ENCODE measurements at regions not wholly inside any gene's neighbourhood (a gene's known extent, or its start where the extent isn't known, plus 50 kb on each side); places are given as distances from the start of the nearest gene placed in this dataset.

DNA sequence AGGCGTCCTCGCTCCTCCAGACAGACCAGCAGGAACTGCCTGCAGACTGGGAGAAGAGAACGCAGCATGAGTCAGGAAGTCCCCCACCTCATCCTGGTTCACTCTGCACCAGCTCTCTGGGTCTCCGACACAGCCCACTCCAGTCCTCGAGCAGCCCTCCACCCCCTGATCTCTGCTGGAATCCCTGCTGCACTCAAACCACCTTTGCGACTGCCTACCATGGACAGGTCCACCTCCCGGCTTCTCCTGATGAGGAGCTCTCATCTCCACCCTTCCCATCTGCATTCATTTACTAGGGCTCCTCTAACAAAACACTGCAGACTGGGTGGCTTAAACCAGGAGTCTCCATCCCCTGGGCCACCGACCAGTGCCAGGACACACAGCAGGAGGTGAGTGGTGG, 202.3 kb upstream of the IGF1R start:
- no TSS peak for BruUV-seq (replicated peaks)
- intact Hi-C loops (cut with micrococcal nuclease; ENCODE audit: unreplicated experiment), result loop anchor here (10.0 kb wide), 1 partner anchor 359 kb away; no protein-coding TSS in a partner anchor
- no peak for DNase-seq
- CTCF ChIA-PET, result interaction anchor here (0.5 to 0.6 kb wide), 2 partner anchors 556 to 594 kb away, joined by 3 read pairs; no protein-coding TSS in a partner anchor
- TF ChIP-seq, protein P1, sequence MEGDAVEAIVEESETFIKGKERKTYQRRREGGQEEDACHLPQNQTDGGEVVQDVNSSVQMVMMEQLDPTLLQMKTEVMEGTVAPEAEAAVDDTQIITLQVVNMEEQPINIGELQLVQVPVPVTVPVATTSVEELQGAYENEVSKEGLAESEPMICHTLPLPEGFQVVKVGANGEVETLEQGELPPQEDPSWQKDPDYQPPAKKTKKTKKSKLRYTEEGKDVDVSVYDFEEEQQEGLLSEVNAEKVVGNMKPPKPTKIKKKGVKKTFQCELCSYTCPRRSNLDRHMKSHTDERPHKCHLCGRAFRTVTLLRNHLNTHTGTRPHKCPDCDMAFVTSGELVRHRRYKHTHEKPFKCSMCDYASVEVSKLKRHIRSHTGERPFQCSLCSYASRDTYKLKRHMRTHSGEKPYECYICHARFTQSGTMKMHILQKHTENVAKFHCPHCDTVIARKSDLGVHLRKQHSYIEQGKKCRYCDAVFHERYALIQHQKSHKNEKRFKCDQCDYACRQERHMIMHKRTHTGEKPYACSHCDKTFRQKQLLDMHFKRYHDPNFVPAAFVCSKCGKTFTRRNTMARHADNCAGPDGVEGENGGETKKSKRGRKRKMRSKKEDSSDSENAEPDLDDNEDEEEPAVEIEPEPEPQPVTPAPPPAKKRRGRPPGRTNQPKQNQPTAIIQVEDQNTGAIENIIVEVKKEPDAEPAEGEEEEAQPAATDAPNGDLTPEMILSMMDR (IDR thresholded peaks at IDR 0.05; ENCODE audit: unreplicated experiment), result no peak
- H3K36me3 Mint-ChIP-seq (ENCODE audit: insufficient read depth, unreplicated experiment), result no peaks in the 10 kb centered on the region
- H3K4me3 Mint-ChIP-seq (ENCODE audit: low read depth, unreplicated experiment), result no peak overlapping the region
- no peaks in the 10 kb centered on the region for H3K9me3 Mint-ChIP-seq (ENCODE audit: low read depth, unreplicated experiment)
- peaks cover 20% of the 10 kb centered on the region for H3K4me1 Mint-ChIP-seq (ENCODE audit: low read depth, unreplicated experiment)
- peaks cover 72% of the 10 kb centered on the region for H3K27me3 Mint-ChIP-seq (ENCODE audit: unreplicated experiment)
- no peak overlapping the region for H3K27ac Mint-ChIP-seq (ENCODE audit: unreplicated experiment)

- Mint-ChIP-seq H3K36me3 (ENCODE audit: insufficient read depth, unreplicated experiment) (no peaks in the 10 kb centered on the region), H3K27me3 (ENCODE audit: unreplicated experiment) (peaks cover 77% of the 10 kb centered on the region), H3K4me3 (ENCODE audit: low read depth, unreplicated experiment) (no peak overlapping the region), H3K4me1 (ENCODE audit: low read depth, unreplicated experiment) (peaks cover 19% of the 10 kb centered on the region), H3K27ac (ENCODE audit: unreplicated experiment) (no peak overlapping the region), H3K9me3 (ENCODE audit: low read depth, unreplicated experiment) (no peaks in the 10 kb centered on the region)
- BruUV-seq (replicated peaks), result no TSS peak
- CTCF ChIA-PET, result no interaction called here
- TF ChIP-seq, protein P1 (IDR thresholded peaks at IDR 0.05; ENCODE audit: unreplicated experiment), result no peak
- DNase-seq, result no peak
- intact Hi-C loops (cut with micrococcal nuclease; ENCODE audit: unreplicated experiment), result loop anchor here (10.0 kb wide), 1 partner anchor 358 kb away; no protein-coding TSS in a partner anchor
Measured at GRCh38 chr15:98447069-98447468, 201.3 kb upstream of the IGF1R start.

- Mint-ChIP-seq H3K27ac (ENCODE audit: unreplicated experiment) (no peak overlapping the region), H3K9me3 (ENCODE audit: low read depth, unreplicated experiment) (no peaks in the 10 kb centered on the region), H3K36me3 (ENCODE audit: insufficient read depth, unreplicated experiment) (no peaks in the 10 kb centered on the region), H3K27me3 (ENCODE audit: unreplicated experiment) (peaks cover 53% of the 10 kb centered on the region), H3K4me1 (ENCODE audit: low read depth, unreplicated experiment) (no peaks in the 10 kb centered on the region), H3K4me3 (ENCODE audit: low read depth, unreplicated experiment) (no peak overlapping the region)
- no peak for DNase-seq
- TF ChIP-seq, protein P1 (IDR thresholded peaks at IDR 0.05; ENCODE audit: unreplicated experiment), result no peak
- intact Hi-C loops (cut with micrococcal nuclease; ENCODE audit: unreplicated experiment), result no loop called here
- CTCF ChIA-PET, result no interaction called here
- BruUV-seq (replicated peaks), result no TSS peak
Measured at GRCh38 chr15:98451236-98451635, 197.1 kb upstream of the IGF1R start.

- Mint-ChIP-seq H3K9me3 (ENCODE audit: low read depth, unreplicated experiment) (no peaks in the 10 kb centered on the region), H3K36me3 (ENCODE audit: insufficient read depth, unreplicated experiment) (no peaks in the 10 kb centered on the region), H3K4me3 (ENCODE audit: low read depth, unreplicated experiment) (no peak overlapping the region), H3K27me3 (ENCODE audit: unreplicated experiment) (peaks cover 43% of the 10 kb centered on the region), H3K4me1 (ENCODE audit: low read depth, unreplicated experiment) (no peaks in the 10 kb centered on the region), H3K27ac (ENCODE audit: unreplicated experiment) (no peak overlapping the region)
- CTCF ChIA-PET, result no interaction called here
- no TSS peak for BruUV-seq (replicated peaks)
- intact Hi-C loops (cut with micrococcal nuclease; ENCODE audit: unreplicated experiment), result no loop called here
- no peak for DNase-seq
- TF ChIP-seq, protein P1 (IDR thresholded peaks at IDR 0.05; ENCODE audit: unreplicated experiment), result no peak
Measured at GRCh38 chr15:98452238-98452637, 196.1 kb upstream of the IGF1R start.
